Calu3 (cell line): ENCODE measurements at regions not wholly inside any gene's neighbourhood (a gene's known extent, or its start where the extent isn't known, plus 50 kb on each side); places are given as distances from the start of the nearest gene placed in this dataset.

Experiments used
- BruUV-seq: library from RNA; stranded (reverse); fragments of 400-500 nt; replicated peaks from 2 replicates; lab custom pipeline; 2021; lab: Mats Ljungman, UMichigan
- CTCF ChIA-PET: fragments of 300-600 bp; sonication (Branson Sonifier 250); formaldehyde crosslinking; loops from one replicate; lab custom pipeline; 2022; ENCODE audit warnings: antibody characterized with exemption; lab: Charles Lee
- DNase-seq: peaks from one replicate; pipeline ENCODE4 v3.0.0; 2022
- H3K27ac Mint-ChIP-seq: one replicate; pipeline ENCODE4 v1.8.0; 2022; ENCODE audit warnings: mixed read lengths; ENCODE audit not compliant: unreplicated experiment
- H3K27me3 Mint-ChIP-seq: one replicate; pipeline ENCODE4 v1.8.0; 2022; ENCODE audit warnings: mixed read lengths; ENCODE audit not compliant: unreplicated experiment
- H3K36me3 Mint-ChIP-seq: one replicate; pipeline ENCODE4 v1.8.0; 2022; ENCODE audit warnings: mild to moderate bottlenecking, moderate library complexity, mixed read lengths; ENCODE audit not compliant: insufficient read depth, unreplicated experiment
- H3K4me1 Mint-ChIP-seq: one replicate; pipeline ENCODE4 v1.8.0; 2022; ENCODE audit warnings: mild to moderate bottlenecking, low read depth, mixed read lengths; ENCODE audit not compliant: unreplicated experiment
- H3K4me3 Mint-ChIP-seq: one replicate; pipeline ENCODE4 v1.8.0; 2022; ENCODE audit warnings: mild to moderate bottlenecking, low read depth, moderate library complexity, mixed read lengths; ENCODE audit not compliant: unreplicated experiment
- H3K9me3 Mint-ChIP-seq: one replicate; pipeline ENCODE4 v1.8.0; 2022; ENCODE audit warnings: low read depth, mixed read lengths; ENCODE audit not compliant: unreplicated experiment
- intact Hi-C: fragments of 100-400 bp; cut with micrococcal nuclease; formaldehyde crosslinking; loops from one replicate; pipeline ENCODE4 v1.10.0; 2022; ENCODE audit not compliant: unreplicated experiment
- TF ChIP-seq, protein P1 (sequence below): fragments of 200-600 bp; IDR thresholded peaks from one replicate; pipeline ENCODE4 v1.8.0; 2022; ENCODE audit warnings: antibody characterized with exemption; ENCODE audit not compliant: unreplicated experiment

DNA sequence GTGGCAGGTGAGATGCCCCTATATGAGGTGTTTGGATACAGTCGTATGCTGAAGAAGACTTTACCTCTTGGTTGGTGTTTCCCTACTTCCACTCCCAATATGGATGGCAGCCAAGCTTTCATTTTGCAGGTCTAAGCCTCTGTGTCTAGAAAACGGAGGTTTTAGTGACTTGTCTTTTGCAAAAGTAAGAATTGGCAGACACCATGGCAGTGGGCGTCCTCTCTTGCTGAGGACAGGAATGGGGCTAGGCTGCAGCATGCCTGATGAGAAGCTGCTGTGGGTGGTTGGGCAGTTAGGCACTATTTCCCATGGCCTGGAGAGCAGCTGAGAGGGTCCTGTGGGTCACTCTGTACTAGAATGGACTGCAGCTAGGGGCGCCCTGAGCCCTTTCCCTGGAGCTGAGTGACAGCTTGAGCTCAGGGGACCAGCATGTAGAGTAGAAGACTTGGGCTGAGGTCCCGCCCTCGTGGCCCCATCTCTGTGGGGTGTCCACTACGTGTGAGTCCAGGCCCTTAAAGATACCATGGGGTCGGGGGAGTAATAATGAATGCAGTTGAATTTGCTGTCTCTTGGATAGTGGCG lies 127.4 kb downstream of the CDH26 start:
- intact Hi-C loops: no loop called here
- H3K4me1 Mint-ChIP-seq: no peaks in the 10 kb centered on the region
- no peak overlapping the region for H3K27ac Mint-ChIP-seq

DNA sequence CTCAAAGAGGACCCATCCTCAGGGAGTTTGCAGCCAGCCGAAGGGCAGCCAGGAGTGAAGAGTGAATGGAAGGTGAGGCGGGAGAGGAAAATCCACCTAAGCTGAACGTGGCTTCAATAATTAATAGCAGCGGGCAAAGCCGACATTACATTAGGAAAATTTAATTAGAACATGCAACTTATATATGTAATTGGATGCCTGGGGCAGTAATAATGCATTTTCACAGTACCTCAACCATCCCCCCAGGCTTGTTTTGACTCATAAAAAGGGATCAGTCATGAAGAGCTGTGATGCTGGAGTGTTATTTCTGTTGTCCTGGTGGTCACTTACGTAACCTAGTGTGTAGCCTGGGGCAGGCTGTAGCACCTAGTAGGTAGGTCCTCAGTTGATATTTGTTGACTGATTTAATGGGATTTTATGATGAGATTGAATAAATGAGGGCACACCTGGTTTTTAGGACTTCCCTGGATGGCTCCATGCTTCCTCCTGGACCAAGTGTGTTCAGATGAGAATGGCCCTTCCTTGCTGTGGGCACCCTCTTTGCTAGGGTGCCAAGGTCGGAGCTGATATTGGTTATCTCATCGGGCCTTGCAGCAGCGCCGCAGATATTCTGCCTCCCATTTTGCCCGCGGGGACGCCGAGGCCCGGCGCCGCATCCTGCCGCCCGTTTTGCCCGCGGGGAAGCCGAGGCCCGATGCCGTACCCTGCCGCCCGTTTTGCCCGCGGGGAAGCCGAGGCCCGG lies 128.8 kb downstream of the CDH26 start:
- Mint-ChIP-seq H3K4me3 (no peak overlapping the region), H3K4me1 (no peaks in the 10 kb centered on the region), H3K36me3 (no peaks in the 10 kb centered on the region), H3K27ac (no peak overlapping the region), H3K27me3 (peaks cover 96% of the 10 kb centered on the region), H3K9me3 (no peaks in the 10 kb centered on the region)
- DNase-seq: no peak
- CTCF ChIA-PET: interaction anchor here (0.6 to 0.8 kb wide), 2 partner anchors 164 to 220 kb away, joined by 3 to 5 read pairs; no protein-coding TSS in a partner anchor
- intact Hi-C loops: no loop called here
- TF ChIP-seq, protein P1, sequence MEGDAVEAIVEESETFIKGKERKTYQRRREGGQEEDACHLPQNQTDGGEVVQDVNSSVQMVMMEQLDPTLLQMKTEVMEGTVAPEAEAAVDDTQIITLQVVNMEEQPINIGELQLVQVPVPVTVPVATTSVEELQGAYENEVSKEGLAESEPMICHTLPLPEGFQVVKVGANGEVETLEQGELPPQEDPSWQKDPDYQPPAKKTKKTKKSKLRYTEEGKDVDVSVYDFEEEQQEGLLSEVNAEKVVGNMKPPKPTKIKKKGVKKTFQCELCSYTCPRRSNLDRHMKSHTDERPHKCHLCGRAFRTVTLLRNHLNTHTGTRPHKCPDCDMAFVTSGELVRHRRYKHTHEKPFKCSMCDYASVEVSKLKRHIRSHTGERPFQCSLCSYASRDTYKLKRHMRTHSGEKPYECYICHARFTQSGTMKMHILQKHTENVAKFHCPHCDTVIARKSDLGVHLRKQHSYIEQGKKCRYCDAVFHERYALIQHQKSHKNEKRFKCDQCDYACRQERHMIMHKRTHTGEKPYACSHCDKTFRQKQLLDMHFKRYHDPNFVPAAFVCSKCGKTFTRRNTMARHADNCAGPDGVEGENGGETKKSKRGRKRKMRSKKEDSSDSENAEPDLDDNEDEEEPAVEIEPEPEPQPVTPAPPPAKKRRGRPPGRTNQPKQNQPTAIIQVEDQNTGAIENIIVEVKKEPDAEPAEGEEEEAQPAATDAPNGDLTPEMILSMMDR: no peak
- no TSS peak for BruUV-seq

More for the DNA sequence above, 127.4 kb downstream of the CDH26 start:
- Mint-ChIP-seq H3K27me3 (peaks cover 96% of the 10 kb centered on the region), H3K9me3 (no peaks in the 10 kb centered on the region), H3K36me3 (no peaks in the 10 kb centered on the region), H3K4me3 (no peak overlapping the region)
- BruUV-seq: no TSS peak
- CTCF ChIA-PET: no interaction called here
- no peak for DNase-seq
- TF ChIP-seq, protein P1: no peak

DNA sequence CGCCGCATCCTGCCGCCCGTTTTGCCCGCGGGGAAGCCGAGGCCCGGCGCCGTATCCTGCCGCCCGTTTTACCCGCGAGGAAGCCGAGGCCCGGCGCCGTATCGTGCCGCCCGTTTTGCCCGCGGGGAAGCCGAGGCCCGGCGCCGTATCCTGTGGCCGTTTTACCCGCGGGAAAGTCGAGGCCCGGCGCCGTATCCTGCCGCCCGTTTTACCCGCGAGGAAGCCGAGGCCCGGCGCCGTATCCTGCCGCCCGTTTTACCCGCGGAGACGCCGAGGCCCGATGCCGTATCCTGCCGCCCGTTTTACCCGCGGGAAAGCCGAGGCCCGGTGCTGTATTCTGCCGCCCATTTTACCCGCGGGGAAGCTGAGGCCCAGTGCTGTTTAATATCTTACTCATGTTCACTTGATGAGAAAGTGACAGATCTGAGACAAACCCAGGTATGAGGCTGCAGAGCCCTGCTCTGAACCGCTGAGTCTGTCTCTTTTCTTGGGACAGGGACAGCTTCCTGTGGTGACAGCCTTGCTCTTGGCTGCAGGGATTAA lies 129.4 kb downstream of the CDH26 start:
- no TSS peak for BruUV-seq
- Mint-ChIP-seq H3K27ac (no peak overlapping the region), H3K4me3 (peak overlapping the region; percentile 58)

DNA sequence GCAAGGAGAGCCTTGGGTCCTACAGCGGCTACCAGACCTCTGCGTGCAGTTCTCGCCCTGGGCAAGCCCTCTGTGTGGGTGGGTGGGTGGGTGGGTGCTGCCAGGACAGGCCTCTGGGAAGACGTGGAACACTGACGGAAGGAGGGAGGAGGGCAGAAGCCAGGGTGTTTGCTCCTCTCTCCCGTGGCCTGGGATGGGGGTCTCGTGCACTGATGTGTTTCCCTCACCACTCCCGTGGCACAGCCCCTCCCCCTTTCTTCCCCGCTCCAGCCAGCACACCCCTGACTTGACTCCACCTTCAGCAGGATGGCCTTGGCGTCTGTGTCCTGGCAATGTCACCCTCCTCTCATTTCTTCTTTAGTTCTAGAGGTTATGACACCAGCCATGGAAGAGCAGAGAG lies 130.0 kb downstream of the CDH26 start:
- intact Hi-C loops: no loop called here
- BruUV-seq: no TSS peak
- Mint-ChIP-seq H3K27ac (no peak overlapping the region), H3K4me3 (no peak overlapping the region), H3K36me3 (no peaks in the 10 kb centered on the region), H3K27me3 (peaks cover 96% of the 10 kb centered on the region), H3K4me1 (no peaks in the 10 kb centered on the region), H3K9me3 (no peaks in the 10 kb centered on the region)
- TF ChIP-seq, protein P1: no peak
- CTCF ChIA-PET: interaction anchor here (0.7 to 0.8 kb wide), 2 partner anchors 23 to 446 kb away, joined by 3 to 5 read pairs; no protein-coding TSS in a partner anchor
- no peak for DNase-seq

More for the DNA sequence above, 129.4 kb downstream of the CDH26 start:
- Mint-ChIP-seq H3K9me3 (no peaks in the 10 kb centered on the region), H3K36me3 (no peaks in the 10 kb centered on the region), H3K4me1 (no peaks in the 10 kb centered on the region), H3K27me3 (peaks cover 96% of the 10 kb centered on the region)
- no peak for DNase-seq
- TF ChIP-seq, protein P1: no peak
- CTCF ChIA-PET: interaction anchor here (0.8 kb wide), 2 partner anchors 23 to 165 kb away, joined by 3 to 5 read pairs; no protein-coding TSS in a partner anchor
- intact Hi-C loops: no loop called here
